ENCODE measurements at regions not wholly inside any gene's neighbourhood (a gene's known extent, or its start where the extent isn't known, plus 50 kb on each side); places are given as distances from the start of the nearest gene placed in this dataset.

GRCh38 chr3:137647179-137647578, 116.9 kb upstream of the SOX14 start:
- Histone ChIP-seq H3K36me3 (ENCODE audit: control insufficient read depth, insufficient read depth, low read length) (no peaks in the 10 kb centered on the region), H3K27me3 (ENCODE audit: control insufficient read depth, insufficient read depth, low read length) (peaks cover 2% of the 10 kb centered on the region), H3K4me3 (ENCODE audit: low read depth, low read length) (no peak overlapping the region)
- TF ChIP-seq, protein P1, sequence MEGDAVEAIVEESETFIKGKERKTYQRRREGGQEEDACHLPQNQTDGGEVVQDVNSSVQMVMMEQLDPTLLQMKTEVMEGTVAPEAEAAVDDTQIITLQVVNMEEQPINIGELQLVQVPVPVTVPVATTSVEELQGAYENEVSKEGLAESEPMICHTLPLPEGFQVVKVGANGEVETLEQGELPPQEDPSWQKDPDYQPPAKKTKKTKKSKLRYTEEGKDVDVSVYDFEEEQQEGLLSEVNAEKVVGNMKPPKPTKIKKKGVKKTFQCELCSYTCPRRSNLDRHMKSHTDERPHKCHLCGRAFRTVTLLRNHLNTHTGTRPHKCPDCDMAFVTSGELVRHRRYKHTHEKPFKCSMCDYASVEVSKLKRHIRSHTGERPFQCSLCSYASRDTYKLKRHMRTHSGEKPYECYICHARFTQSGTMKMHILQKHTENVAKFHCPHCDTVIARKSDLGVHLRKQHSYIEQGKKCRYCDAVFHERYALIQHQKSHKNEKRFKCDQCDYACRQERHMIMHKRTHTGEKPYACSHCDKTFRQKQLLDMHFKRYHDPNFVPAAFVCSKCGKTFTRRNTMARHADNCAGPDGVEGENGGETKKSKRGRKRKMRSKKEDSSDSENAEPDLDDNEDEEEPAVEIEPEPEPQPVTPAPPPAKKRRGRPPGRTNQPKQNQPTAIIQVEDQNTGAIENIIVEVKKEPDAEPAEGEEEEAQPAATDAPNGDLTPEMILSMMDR (IDR thresholded peaks at IDR 0.05; ENCODE audit: insufficient read depth, low read length, poor library complexity, severe bottlenecking), result no peak
- no peak for DNase-seq (ENCODE audit: low read depth)

DNA sequence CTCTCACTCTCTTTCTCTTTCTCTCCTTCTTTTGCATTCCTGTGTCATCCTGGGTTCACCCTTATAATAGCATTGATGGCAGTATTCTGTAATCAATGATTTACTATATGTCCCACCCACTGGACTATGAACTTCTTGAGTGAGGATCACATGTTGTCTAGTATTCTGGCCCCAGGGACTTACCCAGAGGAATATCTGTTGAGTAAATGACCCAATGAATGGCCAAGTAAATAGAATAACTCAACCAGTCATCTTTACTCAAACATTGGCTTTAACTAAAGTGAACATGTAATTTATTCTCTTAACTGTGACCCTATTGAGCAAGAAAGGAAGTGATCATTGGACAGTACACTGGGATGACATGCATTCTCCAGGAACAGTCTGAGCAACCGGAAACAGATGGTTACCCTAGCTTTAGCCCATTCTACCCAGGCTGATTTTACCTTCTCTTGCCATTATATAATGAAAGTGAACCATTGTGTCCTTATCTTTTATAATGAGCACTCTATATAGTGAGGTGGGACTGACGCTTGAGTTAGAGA, 94.5 kb upstream of the SOX14 start:
- no peaks in the 10 kb centered on the region for H3K36me3 ChIP-seq (ENCODE audit: control insufficient read depth, insufficient read depth, low read length)
- TF ChIP-seq, protein P1 (IDR thresholded peaks at IDR 0.05; ENCODE audit: insufficient read depth, low read length, poor library complexity, severe bottlenecking), result no peak
- H3K27me3 ChIP-seq (ENCODE audit: control insufficient read depth, insufficient read depth, low read length), result no peaks in the 10 kb centered on the region
- no peak for DNase-seq (ENCODE audit: low read depth)
- no peak overlapping the region for H3K4me3 ChIP-seq (ENCODE audit: low read depth, low read length)

GRCh38 chr3:137687181-137687879, 76.8 kb upstream of the SOX14 start:
- Histone ChIP-seq H3K36me3 (ENCODE audit: control insufficient read depth, insufficient read depth, low read length) (no peaks in the 10 kb centered on the region), H3K4me3 (ENCODE audit: low read depth, low read length) (no peak overlapping the region), H3K27me3 (ENCODE audit: control insufficient read depth, insufficient read depth, low read length) (no peaks in the 10 kb centered on the region)
- no peak for DNase-seq (ENCODE audit: low read depth)
- TF ChIP-seq, protein P1 (IDR thresholded peaks at IDR 0.05; ENCODE audit: insufficient read depth, low read length, poor library complexity, severe bottlenecking), result no peak

DNA sequence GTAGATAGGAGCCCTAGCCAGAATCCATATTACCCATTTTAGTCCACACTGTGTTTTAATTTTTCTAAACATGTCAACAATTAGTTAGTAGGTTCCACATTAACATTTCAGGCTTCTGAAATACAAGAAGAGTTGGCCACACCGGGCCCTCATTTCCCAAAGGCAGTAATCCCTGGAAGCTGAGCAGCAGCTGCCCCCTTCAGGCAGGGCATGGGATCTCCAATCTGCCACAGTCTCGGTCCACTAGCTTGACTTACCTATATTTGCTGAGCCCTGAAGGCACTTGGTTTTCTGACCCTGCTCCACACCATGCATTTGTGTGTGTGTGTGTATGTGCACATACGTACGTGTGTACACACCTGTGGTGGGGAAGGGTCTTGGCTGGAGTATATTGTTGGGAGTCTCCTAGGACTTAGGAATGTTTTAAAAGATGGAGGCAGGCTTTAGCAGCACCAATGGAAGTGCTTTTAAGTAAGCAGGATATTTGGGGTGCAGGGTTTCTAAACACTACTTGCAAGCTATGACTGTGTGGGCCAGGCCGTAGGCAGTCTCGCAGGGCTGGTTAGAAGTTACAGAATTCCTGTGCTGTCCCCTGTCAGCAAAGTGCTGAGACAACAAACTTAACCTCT, 71.2 kb upstream of the SOX14 start:
- TF ChIP-seq, protein P1 (IDR thresholded peaks at IDR 0.05; ENCODE audit: insufficient read depth, low read length, poor library complexity, severe bottlenecking), result peak; percentile 49
- Histone ChIP-seq H3K27me3 (ENCODE audit: control insufficient read depth, insufficient read depth, low read length) (no peaks in the 10 kb centered on the region), H3K4me3 (ENCODE audit: low read depth, low read length) (no peak overlapping the region), H3K36me3 (ENCODE audit: control insufficient read depth, insufficient read depth, low read length) (no peaks in the 10 kb centered on the region)
- DNase-seq (ENCODE audit: low read depth), result no peak

GRCh38 chr3:137693791-137694190, 70.3 kb upstream of the SOX14 start:
- H3K36me3 ChIP-seq (ENCODE audit: control insufficient read depth, insufficient read depth, low read length), result no peaks in the 10 kb centered on the region
- no peak overlapping the region for H3K4me3 ChIP-seq (ENCODE audit: low read depth, low read length)
- TF ChIP-seq, protein P1 (IDR thresholded peaks at IDR 0.05; ENCODE audit: insufficient read depth, low read length, poor library complexity, severe bottlenecking), result no peak
- no peak for DNase-seq (ENCODE audit: low read depth)
- H3K27me3 ChIP-seq (ENCODE audit: control insufficient read depth, insufficient read depth, low read length), result no peaks in the 10 kb centered on the region
